ENCODE measurements at regions not wholly inside any gene's neighbourhood (a gene's known extent, or its start where the extent isn't known, plus 50 kb on each side); places are given as distances from the start of the nearest gene placed in this dataset.
A peak's percentile ranks its signal among the peaks of the same experiment; 100 is the strongest.

DNA sequence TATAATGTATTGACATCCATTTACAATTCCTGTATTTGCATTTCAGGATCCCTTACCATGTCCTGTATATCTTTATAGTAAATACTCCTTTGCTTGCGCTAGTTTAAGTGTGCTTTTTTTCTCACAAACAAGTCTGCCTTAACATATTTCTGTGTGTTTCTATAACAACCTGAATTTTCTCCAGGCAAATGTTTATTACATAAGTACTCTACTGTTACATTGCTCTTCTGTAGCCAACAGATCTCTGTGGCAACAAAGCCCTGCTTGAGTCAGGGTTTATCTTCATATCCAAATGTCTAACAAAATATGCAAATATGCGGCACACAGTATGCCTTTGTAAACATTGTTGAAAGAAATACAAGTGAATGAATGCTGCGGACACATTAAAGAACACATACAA is 625.5 kb downstream of the TLL1 start:
- H3K27me3 Mint-ChIP-seq (ENCODE audit: low read depth): no peaks in the 10 kb centered on the region
- no peaks in the 10 kb centered on the region for H3K36me3 Mint-ChIP-seq (ENCODE audit: low read depth)
- no peak overlapping the region for H3K27ac Mint-ChIP-seq

GRCh38 chr4:166499820-166500219 is 626.8 kb downstream of the TLL1 start:
- peaks cover 4% of the 10 kb centered on the region for H3K4me1 Mint-ChIP-seq
- TF ChIP-seq, protein P1, sequence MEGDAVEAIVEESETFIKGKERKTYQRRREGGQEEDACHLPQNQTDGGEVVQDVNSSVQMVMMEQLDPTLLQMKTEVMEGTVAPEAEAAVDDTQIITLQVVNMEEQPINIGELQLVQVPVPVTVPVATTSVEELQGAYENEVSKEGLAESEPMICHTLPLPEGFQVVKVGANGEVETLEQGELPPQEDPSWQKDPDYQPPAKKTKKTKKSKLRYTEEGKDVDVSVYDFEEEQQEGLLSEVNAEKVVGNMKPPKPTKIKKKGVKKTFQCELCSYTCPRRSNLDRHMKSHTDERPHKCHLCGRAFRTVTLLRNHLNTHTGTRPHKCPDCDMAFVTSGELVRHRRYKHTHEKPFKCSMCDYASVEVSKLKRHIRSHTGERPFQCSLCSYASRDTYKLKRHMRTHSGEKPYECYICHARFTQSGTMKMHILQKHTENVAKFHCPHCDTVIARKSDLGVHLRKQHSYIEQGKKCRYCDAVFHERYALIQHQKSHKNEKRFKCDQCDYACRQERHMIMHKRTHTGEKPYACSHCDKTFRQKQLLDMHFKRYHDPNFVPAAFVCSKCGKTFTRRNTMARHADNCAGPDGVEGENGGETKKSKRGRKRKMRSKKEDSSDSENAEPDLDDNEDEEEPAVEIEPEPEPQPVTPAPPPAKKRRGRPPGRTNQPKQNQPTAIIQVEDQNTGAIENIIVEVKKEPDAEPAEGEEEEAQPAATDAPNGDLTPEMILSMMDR (IDR thresholded peaks at IDR 0.05; ENCODE audit: unreplicated experiment in 3 of 3): no peak
- no peaks in the 10 kb centered on the region for H3K27me3 Mint-ChIP-seq (ENCODE audit: low read depth)
- H3K27ac Mint-ChIP-seq: peak overlapping the region in 1 of 3 experiments; percentile 20
- H3K9me3 Mint-ChIP-seq: no peaks in the 10 kb centered on the region
- H3K36me3 Mint-ChIP-seq (ENCODE audit: low read depth): no peaks in the 10 kb centered on the region
- no peak overlapping the region for H3K4me3 Mint-ChIP-seq

More for the DNA sequence above, 625.5 kb downstream of the TLL1 start:
- Mint-ChIP-seq H3K4me3 (no peak overlapping the region), H3K4me1 (peaks cover 4% of the 10 kb centered on the region), H3K9me3 (no peaks in the 10 kb centered on the region)
- TF ChIP-seq, protein P1 (IDR thresholded peaks at IDR 0.05; ENCODE audit: unreplicated experiment in 3 of 3): no peak

- H3K4me3 Mint-ChIP-seq: no peak overlapping the region
- no peaks in the 10 kb centered on the region for H3K9me3 Mint-ChIP-seq
- TF ChIP-seq, protein P1 (IDR thresholded peaks at IDR 0.05; ENCODE audit: unreplicated experiment in 3 of 3): peak; percentile 62 to 67 (median 67)
- no peaks in the 10 kb centered on the region for H3K27me3 Mint-ChIP-seq (ENCODE audit: low read depth)
- H3K36me3 Mint-ChIP-seq (ENCODE audit: low read depth): no peaks in the 10 kb centered on the region
- H3K4me1 Mint-ChIP-seq: peaks cover 4% of the 10 kb centered on the region
- no peak overlapping the region for H3K27ac Mint-ChIP-seq
Observed at GRCh38 chr4:166501941-166502382, 628.9 kb downstream of the TLL1 start.

DNA sequence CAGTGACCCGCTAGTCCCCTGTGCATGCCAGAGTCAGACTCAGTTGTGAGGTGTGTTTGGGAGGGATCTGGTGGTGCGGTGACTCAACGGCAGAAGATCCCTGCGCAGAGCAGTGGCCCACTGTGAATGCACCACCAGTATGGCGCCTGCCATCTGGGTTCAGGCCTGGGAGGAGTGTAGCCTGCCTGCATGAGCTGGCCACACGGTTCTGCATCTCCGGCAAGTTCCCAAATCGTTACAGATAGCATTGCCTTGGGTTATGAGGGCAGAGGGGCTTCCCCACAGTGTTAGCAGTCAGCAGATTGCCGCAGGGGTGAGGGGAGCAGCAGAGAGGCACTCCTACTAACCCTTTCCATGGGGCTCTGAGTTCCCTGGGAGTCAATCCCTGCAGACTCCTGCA is 629.6 kb downstream of the TLL1 start:
- no peak overlapping the region for H3K27ac Mint-ChIP-seq
- H3K36me3 Mint-ChIP-seq (ENCODE audit: low read depth): no peaks in the 10 kb centered on the region
- TF ChIP-seq, protein P1 (IDR thresholded peaks at IDR 0.05; ENCODE audit: unreplicated experiment in 3 of 3): no peak
- no peaks in the 10 kb centered on the region for H3K27me3 Mint-ChIP-seq (ENCODE audit: low read depth)
- no peak overlapping the region for H3K4me3 Mint-ChIP-seq
- H3K4me1 Mint-ChIP-seq: peaks cover 4% of the 10 kb centered on the region
- H3K9me3 Mint-ChIP-seq: no peaks in the 10 kb centered on the region

- TF ChIP-seq, protein P1 (IDR thresholded peaks at IDR 0.05; ENCODE audit: unreplicated experiment in 3 of 3): no peak
- Mint-ChIP-seq H3K4me3 (no peak overlapping the region), H3K27ac (no peak overlapping the region), H3K36me3 (ENCODE audit: low read depth) (no peaks in the 10 kb centered on the region), H3K27me3 (ENCODE audit: low read depth) (no peaks in the 10 kb centered on the region), H3K4me1 (no peaks in the 10 kb centered on the region), H3K9me3 (no peaks in the 10 kb centered on the region)
Observed at GRCh38 chr4:166506051-166506450, 633.0 kb downstream of the TLL1 start.

DNA sequence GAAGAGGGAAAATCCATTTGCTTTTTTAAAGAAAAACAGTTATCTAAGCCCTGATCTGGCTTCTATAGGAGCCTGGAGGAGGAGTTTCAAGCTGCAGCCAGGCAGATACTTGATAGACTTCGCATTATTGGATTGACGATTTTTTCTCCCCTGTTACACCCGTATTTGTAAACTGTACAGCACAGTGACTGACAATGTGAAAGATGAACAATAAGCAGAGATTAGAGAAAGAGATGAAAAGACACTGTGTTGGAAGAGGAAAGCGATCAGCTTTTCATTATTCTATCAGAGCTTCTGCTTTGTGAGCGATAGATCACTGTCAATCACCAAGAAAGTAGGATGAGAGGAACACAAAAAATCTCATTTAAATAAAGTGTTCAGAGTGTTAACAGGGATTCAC is 639.2 kb downstream of the TLL1 start:
- H3K27ac Mint-ChIP-seq: no peak overlapping the region
- no peak overlapping the region for H3K4me3 Mint-ChIP-seq
- no peaks in the 10 kb centered on the region for H3K27me3 Mint-ChIP-seq (ENCODE audit: low read depth)
- TF ChIP-seq, protein P1 (IDR thresholded peaks at IDR 0.05; ENCODE audit: unreplicated experiment in 3 of 3): no peak
- no peaks in the 10 kb centered on the region for H3K9me3 Mint-ChIP-seq
- H3K4me1 Mint-ChIP-seq: no peaks in the 10 kb centered on the region
- H3K36me3 Mint-ChIP-seq (ENCODE audit: low read depth): no peaks in the 10 kb centered on the region
